ENCODE measurements at regions not wholly inside any gene's neighbourhood (a gene's known extent, or its start where the extent isn't known, plus 50 kb on each side); places are given as distances from the start of the nearest gene placed in this dataset.

DNA sequence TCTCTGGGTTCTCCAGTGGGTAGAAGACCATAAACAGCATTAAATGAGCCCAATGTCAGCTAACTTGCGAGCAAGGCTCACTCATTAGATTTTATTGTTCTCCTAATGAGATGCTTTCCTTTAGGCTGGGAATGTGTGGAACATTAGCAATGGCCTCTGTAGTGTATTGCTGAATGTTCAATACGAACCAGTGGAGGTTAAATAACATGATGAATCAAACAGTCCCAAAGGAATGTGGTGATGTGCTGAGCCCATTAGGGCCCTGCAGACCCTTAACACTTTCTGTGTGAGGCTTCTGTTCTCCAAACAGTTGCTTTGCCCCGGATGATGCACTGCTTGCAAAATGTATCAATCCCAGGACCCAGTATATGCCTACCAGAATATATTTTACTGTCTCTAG lies 225.5 kb downstream of the ATG4C start:
- WGBS (ENCODE audit: insufficient coverage, low coverage, missing lambda C conversion rate) = 1% methylated on average over 3 of the region's 3 CpGs
- H3K27ac ChIP-seq (ENCODE audit: extremely low read depth, low read depth, low read length) = no peak overlapping the region
- no peaks in the 10 kb centered on the region; the same call in 1 of the 2 replicates for H3K9me3 ChIP-seq (replicated peaks; ENCODE audit: control insufficient read depth, insufficient read depth, low read depth, low read length)
- H4K20me1 ChIP-seq (replicated peaks; ENCODE audit: control insufficient read depth, insufficient read depth, low read length) = no peaks in the 10 kb centered on the region
- H3K4me2 ChIP-seq (ENCODE audit: insufficient read depth, low read length) = no peak overlapping the region
- H3K4me1 ChIP-seq (replicated peaks in 1 of 2; ENCODE audit: control insufficient read depth in 2 of 2, insufficient read depth in 2 of 2, low read length in 2 of 2) = no peaks in the 10 kb centered on the region
- CTCF ChIA-PET (ENCODE audit: low intra/inter-chr PET ratio) = no interaction called here
- FAIRE-seq (no peak), DNase-seq (ENCODE audit: extremely low read depth in 1 of 4, low spot score in 3 of 4) (no peak), ATAC-seq (no peak)
- no TSS peak for BruUV-seq (replicated peaks)
- no peak overlapping the region for H3K9ac ChIP-seq (ENCODE audit: insufficient read depth in 1 of 2, low read depth in 2 of 2, low read length in 2 of 2)
- no peaks in the 10 kb centered on the region for H3K36me3 ChIP-seq (ENCODE audit: control insufficient read depth, insufficient read depth, low read length)
- intact Hi-C loops (cut with micrococcal nuclease) = no loop called here
- no peak overlapping the region for H3K4me3 ChIP-seq
- TF ChIP-seq MAFG (tag; conservative IDR thresholded peaks at IDR 0.05) = no peak
- no peak for TF ChIP-seq ZNF347 (CRISPR knock-in tag; IDR thresholded peaks at IDR 0.05; ENCODE audit: low read depth)
- TF ChIP-seq ZNF280A (IDR thresholded peaks at IDR 0.05; ENCODE audit: low read depth, partially characterized antibody) = no peak
- TF ChIP-seq, protein P1, sequence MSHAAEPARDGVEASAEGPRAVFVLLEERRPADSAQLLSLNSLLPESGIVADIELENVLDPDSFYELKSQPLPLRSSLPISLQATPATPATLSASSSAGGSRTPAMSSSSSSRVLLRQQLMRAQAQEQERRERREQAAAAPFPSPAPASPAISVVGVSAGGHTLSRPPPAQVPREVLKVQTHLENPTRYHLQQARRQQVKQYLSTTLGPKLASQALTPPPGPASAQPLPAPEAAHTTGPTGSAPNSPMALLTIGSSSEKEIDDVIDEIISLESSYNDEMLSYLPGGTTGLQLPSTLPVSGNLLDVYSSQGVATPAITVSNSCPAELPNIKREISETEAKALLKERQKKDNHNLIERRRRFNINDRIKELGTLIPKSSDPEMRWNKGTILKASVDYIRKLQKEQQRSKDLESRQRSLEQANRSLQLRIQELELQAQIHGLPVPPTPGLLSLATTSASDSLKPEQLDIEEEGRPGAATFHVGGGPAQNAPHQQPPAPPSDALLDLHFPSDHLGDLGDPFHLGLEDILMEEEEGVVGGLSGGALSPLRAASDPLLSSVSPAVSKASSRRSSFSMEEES (CRISPR knock-in tag; IDR thresholded peaks at IDR 0.05) = no peak
- TF ChIP-seq ATF1 (CRISPR knock-in tag; IDR thresholded peaks at IDR 0.05) = no peak
- TF ChIP-seq ATF1 (tag; IDR thresholded peaks at IDR 0.05) = no peak
- TF ChIP-seq ZNF311 (CRISPR knock-in tag; IDR thresholded peaks at IDR 0.05) = no peak
- no peak for TF ChIP-seq FOXJ2 (tag; IDR thresholded peaks at IDR 0.05)
- in situ Hi-C loops (cut with MboI) = no loop called here
- H2AFZ ChIP-seq (ENCODE audit: low read depth, low read length) = no peak overlapping the region
- no peaks in the 10 kb centered on the region for H3K9me1 ChIP-seq (ENCODE audit: control insufficient read depth, insufficient read depth, low read length)
- peaks cover 0 to 4% of the 10 kb centered on the region in 2 experiments; a peak in 2 of 5 replicates for H3K27me3 ChIP-seq (ENCODE audit: control insufficient read depth in 2 of 2, insufficient read depth in 2 of 2, low read length in 2 of 2)
- no peaks in the 10 kb centered on the region for H3K79me2 ChIP-seq (ENCODE audit: control insufficient read depth, insufficient read depth, low read length)
- POLR2A ChIA-PET = no interaction called here

Measured in K562 (cell line).